A549 (cell line): ENCODE measurements at regions not wholly inside any gene's neighbourhood (a gene's known extent, or its start where the extent isn't known, plus 50 kb on each side); places are given as distances from the start of the nearest gene placed in this dataset.

Experiments used
- BHLHE40 ChIP-seq: IDR thresholded peaks from 2 replicates; pipeline ENCODE4 v1.6.1; 2012; ENCODE audit warnings: low read depth, low read length, inconsistent platforms
- CEBPB ChIP-seq, 2 experiments: fragments of >200 bp in 1 of 2; sonication (Bioruptor Twin) in 1 of 2; formaldehyde crosslinking in 1 of 2; IDR thresholded peaks; 2 replicates each; pipeline ENCODE4 v1.6.1; 2012 to 2016
- CHD2 ChIP-seq: fragments of 150-350 bp; IDR thresholded peaks from 2 replicates; pipeline ENCODE4 v1.6.1; 2014; ENCODE audit warnings: low read length; ENCODE audit not compliant: partially characterized antibody
- EP300 ChIP-seq, 2 experiments: fragments of >200 bp; sonication (Bioruptor Twin); formaldehyde crosslinking; IDR thresholded peaks; 2 replicates in 1 of 2; 3 replicates in 1 of 2; pipeline ENCODE4 v1.6.1; 2016 to 2017
- KDM1A ChIP-seq: fragments of 200-600 bp; sonication (generic); IDR thresholded peaks from 2 replicates; pipeline ENCODE4 v1.6.1; 2016; ENCODE audit warnings: low read depth, mild to moderate bottlenecking
- MAZ ChIP-seq: fragments of 150-350 bp; IDR thresholded peaks from 2 replicates; pipeline ENCODE4 v1.6.1; 2014; ENCODE audit warnings: antibody characterized with exemption, low read depth, low read length, borderline replicate concordance
- POLR2A ChIP-seq: IDR thresholded peaks from 2 replicates; pipeline ENCODE4 v1.6.1; 2012; ENCODE audit warnings: mild to moderate bottlenecking, low read length
- SMC3 ChIP-seq: fragments of >200 bp; sonication (Bioruptor Twin); formaldehyde crosslinking; IDR thresholded peaks from 3 replicates; pipeline ENCODE4 v1.6.1; 2018; ENCODE audit warnings: inconsistent platforms
- SREBF2 ChIP-seq: fragments of 450-650 bp; IDR thresholded peaks from 2 replicates; pipeline ENCODE4 v1.6.1; 2014; ENCODE audit warnings: mild to moderate bottlenecking, moderate library complexity
- TP53 ChIP-seq: fragments of 250-450 bp; sonication (Bioruptor Pico); IDR thresholded peaks from 2 replicates; pipeline ENCODE4 v1.5.0; 2021; ENCODE audit warnings: mild to moderate bottlenecking, moderate library complexity
- ZFP36 ChIP-seq: fragments of 450-650 bp; IDR thresholded peaks from 2 replicates; pipeline ENCODE4 v1.6.1; 2014; ENCODE audit warnings: borderline replicate concordance; ENCODE audit not compliant: partially characterized antibody
- TF ChIP-seq, protein P1 (sequence below): fragments of >200 bp; sonication (Bioruptor Twin); formaldehyde crosslinking; IDR thresholded peaks from 3 replicates; pipeline ENCODE4 v1.5.1; 2016
- TF ChIP-seq, protein P2 (sequence below): fragments of 200-600 bp; sonication (generic); IDR thresholded peaks from 2 replicates; pipeline ENCODE4 v1.6.1; 2016; ENCODE audit warnings: antibody characterized with exemption, mild to moderate bottlenecking, moderate library complexity
- TF ChIP-seq, protein P3 (sequence below): IDR thresholded peaks from 2 replicates; pipeline ENCODE4 v1.6.1; 2012

DNA sequence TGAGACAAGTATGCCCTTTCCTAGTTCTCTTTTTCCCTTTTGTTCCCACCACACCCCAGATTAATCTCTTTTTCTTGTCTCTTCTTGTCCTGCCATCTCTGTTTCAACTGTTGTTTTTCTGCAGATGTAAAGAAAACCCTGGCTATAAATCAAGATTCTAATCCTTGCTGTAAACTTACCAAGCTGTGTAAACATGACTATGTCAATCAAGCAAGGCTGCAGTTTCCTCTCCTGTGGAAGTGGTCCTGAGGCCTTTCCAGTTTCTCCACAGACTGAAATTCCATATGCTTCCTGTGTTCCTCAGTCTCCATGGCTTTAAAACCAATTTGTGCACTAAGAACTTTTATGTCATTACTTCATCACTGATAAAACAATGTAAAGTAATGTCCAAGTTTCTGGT lies 288.8 kb upstream of the PIK3C3 start:
- TF ChIP-seq TP53 (no peak), KDM1A (no peak), BHLHE40 (no peak), SREBF2 (no peak), SMC3 (no peak), CHD2 (no peak), CEBPB (IDR thresholded peaks at IDR 0.05) (no peak), EP300 (IDR thresholded peaks at IDR 0.05) (no peak), POLR2A (no peak), ZFP36 (no peak), MAZ (no peak)
- TF ChIP-seq, protein P1, sequence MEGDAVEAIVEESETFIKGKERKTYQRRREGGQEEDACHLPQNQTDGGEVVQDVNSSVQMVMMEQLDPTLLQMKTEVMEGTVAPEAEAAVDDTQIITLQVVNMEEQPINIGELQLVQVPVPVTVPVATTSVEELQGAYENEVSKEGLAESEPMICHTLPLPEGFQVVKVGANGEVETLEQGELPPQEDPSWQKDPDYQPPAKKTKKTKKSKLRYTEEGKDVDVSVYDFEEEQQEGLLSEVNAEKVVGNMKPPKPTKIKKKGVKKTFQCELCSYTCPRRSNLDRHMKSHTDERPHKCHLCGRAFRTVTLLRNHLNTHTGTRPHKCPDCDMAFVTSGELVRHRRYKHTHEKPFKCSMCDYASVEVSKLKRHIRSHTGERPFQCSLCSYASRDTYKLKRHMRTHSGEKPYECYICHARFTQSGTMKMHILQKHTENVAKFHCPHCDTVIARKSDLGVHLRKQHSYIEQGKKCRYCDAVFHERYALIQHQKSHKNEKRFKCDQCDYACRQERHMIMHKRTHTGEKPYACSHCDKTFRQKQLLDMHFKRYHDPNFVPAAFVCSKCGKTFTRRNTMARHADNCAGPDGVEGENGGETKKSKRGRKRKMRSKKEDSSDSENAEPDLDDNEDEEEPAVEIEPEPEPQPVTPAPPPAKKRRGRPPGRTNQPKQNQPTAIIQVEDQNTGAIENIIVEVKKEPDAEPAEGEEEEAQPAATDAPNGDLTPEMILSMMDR: no peak
- TF ChIP-seq, protein P2, sequence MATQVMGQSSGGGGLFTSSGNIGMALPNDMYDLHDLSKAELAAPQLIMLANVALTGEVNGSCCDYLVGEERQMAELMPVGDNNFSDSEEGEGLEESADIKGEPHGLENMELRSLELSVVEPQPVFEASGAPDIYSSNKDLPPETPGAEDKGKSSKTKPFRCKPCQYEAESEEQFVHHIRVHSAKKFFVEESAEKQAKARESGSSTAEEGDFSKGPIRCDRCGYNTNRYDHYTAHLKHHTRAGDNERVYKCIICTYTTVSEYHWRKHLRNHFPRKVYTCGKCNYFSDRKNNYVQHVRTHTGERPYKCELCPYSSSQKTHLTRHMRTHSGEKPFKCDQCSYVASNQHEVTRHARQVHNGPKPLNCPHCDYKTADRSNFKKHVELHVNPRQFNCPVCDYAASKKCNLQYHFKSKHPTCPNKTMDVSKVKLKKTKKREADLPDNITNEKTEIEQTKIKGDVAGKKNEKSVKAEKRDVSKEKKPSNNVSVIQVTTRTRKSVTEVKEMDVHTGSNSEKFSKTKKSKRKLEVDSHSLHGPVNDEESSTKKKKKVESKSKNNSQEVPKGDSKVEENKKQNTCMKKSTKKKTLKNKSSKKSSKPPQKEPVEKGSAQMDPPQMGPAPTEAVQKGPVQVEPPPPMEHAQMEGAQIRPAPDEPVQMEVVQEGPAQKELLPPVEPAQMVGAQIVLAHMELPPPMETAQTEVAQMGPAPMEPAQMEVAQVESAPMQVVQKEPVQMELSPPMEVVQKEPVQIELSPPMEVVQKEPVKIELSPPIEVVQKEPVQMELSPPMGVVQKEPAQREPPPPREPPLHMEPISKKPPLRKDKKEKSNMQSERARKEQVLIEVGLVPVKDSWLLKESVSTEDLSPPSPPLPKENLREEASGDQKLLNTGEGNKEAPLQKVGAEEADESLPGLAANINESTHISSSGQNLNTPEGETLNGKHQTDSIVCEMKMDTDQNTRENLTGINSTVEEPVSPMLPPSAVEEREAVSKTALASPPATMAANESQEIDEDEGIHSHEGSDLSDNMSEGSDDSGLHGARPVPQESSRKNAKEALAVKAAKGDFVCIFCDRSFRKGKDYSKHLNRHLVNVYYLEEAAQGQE: no peak
- TF ChIP-seq, protein P3, sequence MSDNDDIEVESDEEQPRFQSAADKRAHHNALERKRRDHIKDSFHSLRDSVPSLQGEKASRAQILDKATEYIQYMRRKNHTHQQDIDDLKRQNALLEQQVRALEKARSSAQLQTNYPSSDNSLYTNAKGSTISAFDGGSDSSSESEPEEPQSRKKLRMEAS: no peak
